HG03103 (cell line): ENCODE measurements at regions not wholly inside any gene's neighbourhood (a gene's known extent, or its start where the extent isn't known, plus 50 kb on each side); places are given as distances from the start of the nearest gene placed in this dataset.

Source experiments
- ATAC-seq: cut with Tn5 transposase; IDR thresholded peaks from one replicate; pipeline ENCODE4 v1.9.1; 2021; ENCODE audit warnings: low read depth; ENCODE audit not compliant: unreplicated experiment

DNA sequence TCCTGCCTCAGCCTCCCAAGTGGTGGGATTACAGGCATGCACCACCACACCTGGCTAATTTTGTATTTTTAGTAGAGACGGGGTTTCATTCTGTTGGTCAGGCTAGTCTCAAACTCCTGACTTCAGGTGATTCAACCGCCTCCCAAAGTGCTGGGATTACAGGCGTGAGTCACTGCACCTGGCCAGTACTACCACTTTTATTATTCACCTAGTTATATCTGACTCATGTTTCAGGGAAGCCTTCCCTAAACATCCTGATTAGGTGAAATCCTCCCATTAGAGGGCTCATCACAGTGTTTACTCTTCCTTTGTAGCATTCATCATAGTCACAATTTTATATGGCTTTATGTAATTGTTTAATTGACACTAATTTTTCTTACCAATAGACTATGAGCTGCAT, 295.3 kb upstream of the SOX5 start:
- no peak for ATAC-seq

DNA sequence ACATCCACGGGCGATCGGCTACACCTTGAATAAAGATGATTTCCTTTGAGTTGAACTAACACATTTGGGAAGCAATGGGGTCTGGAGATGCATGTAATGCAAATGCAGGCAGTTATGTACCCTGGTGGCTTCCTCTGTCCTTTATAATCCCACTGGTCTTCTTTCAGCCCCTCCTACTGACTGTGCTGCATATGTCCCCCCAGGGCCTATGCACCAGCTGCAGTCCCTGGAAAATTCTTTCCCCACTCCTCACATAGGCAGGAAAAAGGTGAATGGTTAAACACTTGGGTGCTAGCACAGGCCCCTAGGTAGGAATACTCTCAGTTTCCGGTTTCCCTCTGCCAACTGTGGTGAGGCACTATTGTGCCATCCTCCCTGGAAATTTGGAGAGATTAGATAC, 294.8 kb upstream of the SOX5 start:
- no peak for ATAC-seq

DNA sequence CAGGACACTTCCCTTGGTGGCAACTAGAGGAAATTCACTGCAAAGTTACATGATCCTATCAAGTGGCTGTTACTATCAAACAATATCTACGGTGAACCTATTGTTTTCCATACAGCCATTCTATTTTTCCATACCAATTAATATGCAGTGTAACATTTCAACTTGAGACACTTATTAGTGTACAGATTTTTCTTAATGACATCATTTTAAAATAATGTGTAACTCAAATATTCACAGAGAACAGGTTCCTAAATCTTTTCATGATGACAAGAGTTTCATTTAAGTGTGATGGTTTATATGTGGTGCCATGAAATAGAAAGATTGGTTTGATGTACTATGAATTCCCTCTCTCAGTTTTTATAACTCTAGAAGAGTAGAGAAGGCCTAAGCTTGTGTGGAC, 291.2 kb upstream of the SOX5 start:
- no peak for ATAC-seq

DNA sequence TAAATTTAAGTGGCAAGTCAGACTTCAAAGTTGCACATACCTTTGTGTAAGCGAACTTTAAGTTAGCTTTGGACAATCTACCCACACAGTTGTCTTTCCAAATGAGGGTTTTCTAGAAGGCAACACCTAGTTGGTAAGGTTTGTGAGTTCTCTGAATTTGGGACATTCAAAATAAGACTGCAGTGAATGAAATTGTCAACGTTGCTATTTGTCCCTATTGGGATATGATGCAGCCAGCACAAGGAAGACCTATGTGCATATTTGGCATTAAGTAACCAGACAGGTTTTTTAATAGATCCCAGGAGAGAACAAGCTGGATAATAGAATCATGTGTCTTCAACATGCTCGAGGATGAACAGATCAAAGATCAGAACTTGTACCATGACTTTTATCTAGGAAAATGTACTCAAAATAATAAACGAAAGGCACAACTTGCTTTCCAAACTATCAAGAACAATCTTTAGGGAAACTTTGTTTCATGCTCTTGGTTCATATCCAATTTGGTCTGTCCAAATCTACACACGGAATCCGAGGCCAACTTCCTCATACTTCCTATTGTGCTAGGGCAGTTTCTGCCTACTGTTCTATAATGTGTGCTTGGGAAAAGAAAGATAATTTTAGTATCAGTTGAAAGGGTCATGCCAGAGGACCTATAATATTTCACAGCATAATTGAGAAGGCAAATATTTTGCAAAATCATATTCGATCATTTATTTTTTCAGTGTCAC, 284.2 kb upstream of the SOX5 start:
- no peak for ATAC-seq

DNA sequence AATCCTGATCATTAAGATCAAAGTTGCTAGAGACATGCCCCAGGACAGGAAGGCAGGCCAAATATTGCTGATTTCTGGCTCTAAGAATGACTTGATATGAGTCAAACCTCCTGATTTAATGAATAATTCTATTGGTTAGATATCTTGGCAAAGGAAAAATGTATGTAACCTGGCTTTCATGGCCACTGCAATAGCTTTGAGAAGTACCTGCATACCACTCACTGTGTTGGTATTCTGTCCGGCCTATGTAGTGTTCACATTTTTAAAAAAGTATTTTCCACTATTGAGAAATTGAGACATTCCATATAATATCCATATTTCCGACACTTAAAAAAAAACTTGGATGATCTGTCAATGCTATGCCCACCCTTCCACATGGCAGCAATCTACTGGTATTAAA, 283.1 kb upstream of the SOX5 start:
- no peak for ATAC-seq

DNA sequence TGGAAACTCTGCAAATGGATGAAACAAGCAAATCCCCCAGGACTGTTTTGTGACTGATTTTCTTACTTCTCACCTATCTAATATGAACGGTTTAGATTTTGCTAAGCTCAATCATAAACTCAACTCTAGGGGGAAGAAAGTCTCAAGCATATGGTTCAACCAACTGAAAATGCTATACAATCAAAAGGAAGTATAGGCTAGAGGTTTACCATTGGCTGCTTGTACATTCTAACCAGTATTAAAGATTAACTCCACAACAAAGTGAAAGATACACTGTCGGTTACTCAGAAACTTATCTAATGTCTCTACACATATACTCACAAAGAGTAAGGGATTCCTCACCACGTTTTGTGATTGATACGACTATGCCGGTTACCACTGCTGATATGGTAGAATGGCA, 281.8 kb upstream of the SOX5 start:
- ATAC-seq = no peak

DNA sequence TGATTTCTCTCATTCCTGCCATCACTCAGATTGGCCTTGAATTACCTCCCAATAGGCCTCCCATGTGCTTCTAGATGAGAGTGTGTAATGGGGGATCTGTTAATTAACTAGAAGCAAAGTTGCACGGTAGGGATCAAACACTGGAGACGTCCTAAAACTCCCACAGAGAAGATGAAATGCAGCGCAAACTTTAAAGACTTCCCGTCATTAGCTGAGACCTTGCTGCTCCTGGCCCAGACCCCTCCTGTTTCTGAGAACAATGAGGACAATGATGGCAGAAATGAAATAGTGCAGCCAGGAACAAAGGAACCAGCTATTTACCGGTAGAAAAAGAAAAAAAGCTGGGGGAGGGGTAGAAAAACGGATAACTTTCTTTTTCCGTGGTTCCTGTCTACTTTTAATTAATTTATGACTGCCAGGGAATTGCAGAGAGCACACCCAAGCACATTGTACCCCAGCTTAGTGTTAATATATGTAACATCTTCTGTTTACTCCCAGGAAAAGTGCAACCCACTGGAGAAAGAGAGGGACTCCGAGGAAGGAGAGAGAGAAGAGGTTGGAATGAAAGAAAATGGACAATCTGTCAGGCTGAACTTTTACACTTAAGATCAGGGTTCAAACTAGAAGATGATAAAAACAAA, 280.7 kb upstream of the SOX5 start:
- ATAC-seq = no peak

DNA sequence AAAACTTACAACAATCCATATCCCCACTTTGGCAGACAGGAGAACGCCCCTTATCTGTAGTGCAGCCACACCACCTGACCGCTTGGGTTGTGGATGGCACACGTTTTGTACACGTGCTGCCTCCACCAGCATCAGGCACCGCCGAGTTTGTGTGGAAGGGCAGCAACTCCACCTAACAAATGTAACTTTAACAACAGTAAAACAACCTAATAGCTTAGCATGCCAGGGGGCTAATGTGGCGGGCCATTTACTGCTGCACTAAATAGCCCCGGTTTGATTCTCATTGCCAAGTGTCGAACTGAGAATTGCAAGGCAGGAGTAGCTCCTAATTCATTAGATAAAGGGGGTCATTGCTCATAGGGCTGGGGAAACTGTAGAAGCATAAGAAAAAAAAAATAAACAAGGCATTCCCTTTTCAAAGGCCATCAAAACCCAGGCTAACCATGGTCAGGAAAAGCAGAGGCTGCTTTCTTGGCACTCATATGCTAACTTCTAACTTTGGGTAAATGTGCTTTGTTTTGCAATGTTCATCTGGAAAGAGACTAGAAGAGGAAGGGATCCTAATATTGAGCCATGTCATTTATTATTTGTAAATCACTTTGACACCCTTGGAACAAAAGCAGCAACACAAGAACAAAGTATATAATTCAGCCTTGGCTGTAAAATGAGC, 279.7 kb upstream of the SOX5 start:
- no peak for ATAC-seq

DNA sequence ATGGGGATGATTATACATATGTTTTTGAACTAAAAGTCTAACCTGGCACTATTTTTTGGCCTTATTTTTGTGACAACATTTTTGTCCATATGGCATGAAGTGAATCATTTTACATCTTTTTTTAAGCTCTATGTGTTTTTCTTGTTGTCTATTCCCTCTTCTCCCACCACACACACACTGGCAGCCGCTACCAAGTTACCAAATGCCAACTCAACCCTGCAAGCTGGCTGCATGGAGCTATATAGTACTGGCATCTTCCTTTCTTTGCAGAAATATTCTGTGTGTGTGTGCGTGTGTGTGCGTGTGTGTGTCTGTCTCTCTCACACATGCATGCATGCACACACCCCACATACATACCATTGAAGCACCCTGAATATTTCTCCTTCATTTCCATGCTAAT, 278.9 kb upstream of the SOX5 start:
- ATAC-seq = no peak

DNA sequence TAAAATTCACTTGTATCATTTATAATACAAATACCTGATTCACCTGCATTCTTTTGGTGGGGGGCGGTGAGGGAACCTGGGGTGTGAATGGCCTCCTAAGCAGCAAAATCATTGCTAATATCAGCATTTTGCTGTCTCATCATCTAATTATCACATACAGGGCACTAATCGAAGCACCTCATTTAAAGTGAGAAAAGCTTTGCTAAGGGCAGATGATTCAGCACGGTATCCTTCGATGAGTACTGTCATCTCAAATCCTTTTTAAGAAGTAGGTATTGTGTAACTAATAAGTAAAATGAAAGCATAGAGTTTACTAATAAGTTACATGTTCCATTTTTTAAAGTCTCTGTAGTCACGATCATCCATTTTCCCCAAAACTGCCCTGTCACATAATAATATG, 278.1 kb upstream of the SOX5 start:
- no peak for ATAC-seq

DNA sequence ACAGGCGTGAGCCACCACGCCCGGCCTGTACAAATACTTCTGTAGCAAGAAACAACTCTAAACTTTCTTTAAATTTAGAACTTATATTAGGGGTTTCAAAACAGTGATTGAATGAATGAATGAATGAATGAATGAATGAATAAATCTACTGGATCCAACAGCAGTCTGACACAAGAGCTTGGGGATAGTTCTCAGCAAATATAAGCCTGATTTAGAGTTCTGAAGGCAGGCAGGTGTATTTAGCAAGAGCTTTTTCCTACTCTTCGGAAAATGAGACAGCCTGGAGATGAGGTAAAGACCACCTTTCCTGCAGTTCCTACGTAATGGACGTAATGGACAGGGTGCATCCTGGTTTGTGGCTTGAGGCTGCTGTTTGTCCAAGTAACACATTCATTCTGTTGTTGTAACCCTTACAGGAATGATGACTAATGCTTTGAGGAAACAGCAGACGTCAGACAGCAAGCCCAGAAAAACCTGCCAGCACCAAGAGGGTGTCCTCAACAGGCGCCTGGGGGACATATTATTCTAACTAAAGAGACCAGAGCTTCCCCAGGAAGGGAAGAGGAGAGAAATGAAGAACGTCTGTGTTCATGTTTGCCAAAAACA, 277.4 kb upstream of the SOX5 start:
- ATAC-seq = no peak

DNA sequence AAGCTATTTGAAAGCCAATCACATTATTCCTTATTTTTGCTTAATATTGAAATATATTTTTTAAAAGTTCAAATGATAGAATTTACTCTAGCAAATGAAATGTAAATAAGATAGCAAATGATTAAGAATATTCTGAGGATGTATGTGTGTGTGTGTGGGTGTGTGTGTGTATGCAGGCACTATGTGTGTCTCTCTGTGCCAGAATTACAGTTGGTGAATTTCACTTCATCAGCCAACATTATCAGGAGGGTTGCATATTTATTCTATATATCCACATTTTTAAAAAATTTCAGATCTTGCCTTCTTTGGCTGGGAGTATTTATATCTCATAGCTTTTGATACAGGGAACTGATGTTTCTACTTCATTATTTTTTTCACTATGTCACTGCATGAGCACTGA, 274.9 kb upstream of the SOX5 start:
- no peak for ATAC-seq

DNA sequence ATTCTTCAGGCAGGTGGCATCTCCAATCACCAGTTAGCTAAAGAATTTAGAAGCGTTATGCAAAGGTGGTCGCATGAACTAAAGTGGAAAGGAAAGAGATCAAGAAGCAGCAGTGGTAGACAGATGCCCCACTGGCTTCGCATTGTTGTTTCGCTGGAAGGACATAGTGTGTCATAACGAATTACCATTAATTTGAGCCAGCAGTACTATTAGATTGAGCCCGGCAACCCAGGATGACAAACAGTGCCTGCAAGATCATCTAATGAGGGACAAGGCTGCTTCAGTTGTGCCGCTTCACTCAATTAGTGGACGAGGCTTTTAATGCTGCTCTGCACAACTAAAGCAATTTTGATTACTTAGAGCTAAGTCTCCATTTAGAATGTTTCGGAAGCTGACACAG, 274.5 kb upstream of the SOX5 start:
- no peak for ATAC-seq

DNA sequence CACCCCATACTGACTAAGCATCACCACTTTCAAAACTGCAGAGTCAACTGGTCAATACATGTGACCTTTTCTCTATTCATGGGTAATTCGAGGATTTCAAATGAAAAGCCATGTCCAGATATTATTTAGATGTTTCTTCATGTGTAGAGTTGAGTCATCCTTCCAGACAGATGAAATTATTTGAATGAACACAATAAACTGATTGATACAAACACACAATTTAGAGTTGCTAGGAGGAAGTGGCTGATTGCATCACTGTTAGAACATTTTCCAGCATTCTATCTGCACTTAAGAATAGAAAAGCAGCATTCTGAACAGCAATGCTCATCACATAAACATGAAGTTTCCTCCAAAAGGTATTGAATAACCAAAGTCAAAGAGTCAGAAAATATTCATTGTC, 273.5 kb upstream of the SOX5 start:
- ATAC-seq = no peak

DNA sequence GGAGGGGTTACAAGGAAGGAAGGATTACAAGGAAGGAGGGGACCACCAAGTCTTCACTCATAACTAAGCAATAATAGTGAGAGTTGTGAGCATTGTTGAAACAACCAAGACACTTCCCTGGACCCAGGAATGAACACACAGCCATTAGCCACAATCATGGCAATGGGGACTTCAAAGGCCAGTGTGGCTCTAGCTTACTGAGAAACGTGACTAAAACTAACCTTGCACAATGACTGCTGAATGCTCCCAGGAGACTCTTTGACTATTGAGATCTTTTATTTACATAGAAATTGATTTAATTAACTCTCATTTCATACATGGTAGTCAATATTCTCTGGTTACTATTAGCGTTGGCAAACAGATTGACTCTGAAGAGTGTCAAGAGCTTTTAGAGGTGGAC, 263.0 kb upstream of the SOX5 start:
- ATAC-seq = no peak

DNA sequence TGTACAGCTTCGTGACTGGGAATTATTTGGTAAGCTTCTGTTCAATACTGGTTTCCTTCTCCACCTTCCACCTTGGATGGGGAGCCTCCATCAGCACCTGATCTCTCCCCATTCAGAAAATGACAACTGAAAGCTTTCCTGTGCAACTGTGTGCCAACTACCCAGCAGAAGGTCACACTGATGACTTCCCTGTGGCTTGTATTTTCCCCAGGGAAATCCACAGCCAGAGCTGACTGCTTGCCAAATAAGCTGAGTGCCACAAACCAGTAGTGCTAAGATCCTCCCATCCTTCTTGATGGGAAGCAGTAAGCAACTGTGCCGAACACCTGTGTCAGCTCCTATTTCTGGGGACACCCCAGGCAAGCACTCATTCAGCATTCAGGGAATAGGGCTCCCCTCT, 257.2 kb upstream of the SOX5 start:
- no peak for ATAC-seq

DNA sequence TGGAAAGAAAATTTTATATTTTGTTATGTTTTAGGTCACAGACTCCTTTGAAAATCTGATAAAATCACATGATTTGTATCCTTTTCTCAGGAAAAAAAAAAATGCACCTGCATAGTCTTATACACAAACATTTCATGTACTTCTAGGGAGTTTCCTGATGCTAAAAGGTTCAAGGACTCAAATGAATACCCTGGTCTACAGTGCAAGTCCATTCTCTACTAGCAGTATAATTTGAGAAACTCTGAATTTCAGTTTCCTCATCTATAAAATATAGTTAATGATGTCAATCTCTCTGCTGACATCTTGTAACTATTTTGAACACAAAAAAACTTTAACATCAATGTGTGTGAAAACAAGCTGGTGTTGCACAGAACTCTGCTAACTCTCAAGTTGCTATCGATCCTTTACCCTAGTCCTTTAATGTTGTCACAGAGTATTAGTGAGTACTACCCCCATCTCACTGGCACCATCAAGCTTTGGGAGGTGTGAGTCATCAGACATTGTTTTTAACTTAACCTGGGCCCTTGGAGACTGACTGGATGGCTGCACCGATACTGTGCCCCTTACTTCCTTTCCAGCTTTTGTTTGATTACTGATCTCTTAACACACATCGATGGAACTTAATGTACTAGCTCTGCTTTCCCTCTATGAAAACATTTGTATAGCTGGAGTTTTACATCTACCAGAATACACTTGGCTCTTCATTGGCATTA, 251.9 kb upstream of the SOX5 start:
- ATAC-seq = no peak

DNA sequence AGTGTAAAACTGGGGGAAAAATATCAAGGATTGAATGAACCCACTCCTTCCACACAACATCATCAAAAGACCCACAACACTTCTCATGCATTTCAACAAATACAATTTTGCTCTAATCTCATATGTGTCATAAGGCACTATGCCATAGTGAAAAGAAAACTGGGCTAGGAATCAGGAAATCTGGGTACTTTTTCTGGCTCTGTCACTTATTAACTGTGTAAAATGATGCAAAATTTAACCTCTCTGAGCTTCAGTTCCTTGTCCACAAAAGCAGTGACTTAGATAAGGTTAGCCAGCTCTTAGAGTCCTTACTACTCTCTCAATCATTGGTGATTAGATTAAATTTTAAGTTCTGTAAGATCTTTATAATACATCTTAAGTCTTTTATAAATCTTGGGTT, 250.5 kb upstream of the SOX5 start:
- ATAC-seq = no peak

DNA sequence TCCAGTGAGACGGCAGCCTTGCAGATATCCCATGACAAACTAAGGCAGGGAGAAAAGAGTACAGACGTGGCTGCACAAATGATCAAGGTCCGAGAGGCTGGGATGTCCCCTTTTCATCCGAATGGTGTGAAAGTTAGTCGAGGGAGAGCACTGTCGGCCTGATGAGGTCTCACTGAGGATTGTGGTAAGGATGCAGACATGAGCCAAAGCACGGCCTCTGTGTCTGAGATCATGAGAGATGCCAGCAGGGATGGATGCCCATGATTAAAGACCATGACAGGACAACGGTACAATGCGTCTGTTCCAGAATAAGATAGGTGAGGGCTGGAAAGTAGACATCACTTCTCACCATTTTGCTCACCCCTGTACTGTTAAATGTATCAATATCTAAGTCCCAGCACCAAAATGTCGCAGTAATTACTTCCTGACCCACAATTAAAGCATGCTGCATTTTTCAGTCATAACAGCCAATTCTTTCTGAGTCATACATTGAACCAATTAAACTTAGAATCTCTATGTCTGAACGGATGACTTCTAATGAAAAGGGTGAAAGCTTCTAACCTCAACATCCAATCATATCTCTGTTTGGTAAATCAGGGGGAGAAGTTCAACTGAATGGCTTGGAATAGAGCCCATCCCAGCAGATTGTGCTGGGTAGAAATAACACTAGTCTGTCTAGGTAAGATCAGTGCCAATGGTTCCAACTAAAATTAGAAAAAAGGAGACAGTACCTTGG, 249.6 kb upstream of the SOX5 start:
- ATAC-seq = no peak

DNA sequence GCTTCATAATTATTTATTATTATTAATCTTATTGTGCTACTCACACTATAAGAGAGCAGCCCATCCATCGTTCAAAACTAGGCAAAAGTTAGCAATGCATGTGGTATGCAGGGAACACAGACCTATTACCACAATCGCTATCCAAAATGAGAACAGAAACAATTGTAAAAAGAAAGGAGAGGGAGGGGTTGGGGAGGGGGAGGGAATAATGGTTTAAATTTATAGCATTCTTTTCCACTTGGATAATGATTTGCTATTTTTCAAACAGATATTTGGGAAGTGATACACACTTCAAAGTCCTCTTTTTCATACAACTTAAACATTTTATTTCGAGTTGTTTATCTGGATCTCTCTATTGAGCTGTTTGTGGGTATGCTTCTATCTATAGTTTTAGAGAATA, 248.6 kb upstream of the SOX5 start:
- ATAC-seq = no peak
